GM21723 (cell line): ENCODE measurements at regions not wholly inside any gene's neighbourhood (a gene's known extent, or its start where the extent isn't known, plus 50 kb on each side); places are given as distances from the start of the nearest gene placed in this dataset.
"Not testable (repeated sequence)": the region's sequence is repeated elsewhere in the genome, so short reads cannot be mapped to it uniquely, and the experiment has no call there.

ENCODE experiments used
- ATAC-seq: cut with Tn5 transposase; IDR thresholded peaks from one replicate; pipeline ENCODE4 v1.9.1; 2021; ENCODE audit warnings: mild to moderate bottlenecking, moderate library complexity; ENCODE audit not compliant: unreplicated experiment

GRCh38 chr18:10164271-10165071 is 250.7 kb downstream of the VAPA start:
- ATAC-seq = no peak

GRCh38 chr18:10166164-10166807 is 252.5 kb downstream of the VAPA start:
- no peak for ATAC-seq

GRCh38 chr18:10167759-10168158 is 253.9 kb downstream of the VAPA start:
- ATAC-seq = no peak

GRCh38 chr18:10168477-10168876 is 254.7 kb downstream of the VAPA start:
- ATAC-seq = no peak

- no peak for ATAC-seq
Measured at GRCh38 chr18:10169064-10169562, 255.3 kb downstream of the VAPA start.

- no peak for ATAC-seq
Measured at GRCh38 chr18:10169814-10170213, 256.0 kb downstream of the VAPA start.

- ATAC-seq = no peak
Measured at GRCh38 chr18:10170375-10170774, 256.6 kb downstream of the VAPA start.

GRCh38 chr18:10175333-10175732 is 261.5 kb downstream of the VAPA start:
- ATAC-seq = not testable (repeated sequence)

GRCh38 chr18:10179326-10179725 is 265.5 kb downstream of the VAPA start:
- ATAC-seq = not testable (repeated sequence)

- ATAC-seq = no peak
Measured at GRCh38 chr18:10182009-10182624, 268.3 kb downstream of the VAPA start.

- ATAC-seq = no peak
Measured at GRCh38 chr18:10184776-10185175, 269.7 kb upstream of the APCDD1 start.

- no peak for ATAC-seq
Measured at GRCh38 chr18:10188971-10189810, 265.2 kb upstream of the APCDD1 start.

GRCh38 chr18:10190564-10190963 is 263.9 kb upstream of the APCDD1 start:
- ATAC-seq = no peak

- ATAC-seq = no peak
Measured at GRCh38 chr18:10193444-10193843, 261.0 kb upstream of the APCDD1 start.

- no peak for ATAC-seq
Measured at GRCh38 chr18:10194592-10194991, 259.8 kb upstream of the APCDD1 start.

GRCh38 chr18:10195529-10195928 is 258.9 kb upstream of the APCDD1 start:
- ATAC-seq = no peak

GRCh38 chr18:10197097-10197496 is 257.3 kb upstream of the APCDD1 start:
- no peak for ATAC-seq

- ATAC-seq = no peak
Measured at GRCh38 chr18:10201226-10201625, 253.2 kb upstream of the APCDD1 start.

GRCh38 chr18:10201659-10202058 is 252.8 kb upstream of the APCDD1 start:
- ATAC-seq = no peak

- no peak for ATAC-seq
Measured at GRCh38 chr18:10202845-10203321, 251.6 kb upstream of the APCDD1 start.

GRCh38 chr18:10205151-10205550 is 249.3 kb upstream of the APCDD1 start:
- no peak for ATAC-seq
